ENCODE measurements at regions not wholly inside any gene's neighbourhood (a gene's known extent, or its start where the extent isn't known, plus 50 kb on each side); places are given as distances from the start of the nearest gene placed in this dataset.
"Not testable (repeated sequence)": the region's sequence is repeated elsewhere in the genome, so short reads cannot be mapped to it uniquely, and the experiment has no call there.

DNA sequence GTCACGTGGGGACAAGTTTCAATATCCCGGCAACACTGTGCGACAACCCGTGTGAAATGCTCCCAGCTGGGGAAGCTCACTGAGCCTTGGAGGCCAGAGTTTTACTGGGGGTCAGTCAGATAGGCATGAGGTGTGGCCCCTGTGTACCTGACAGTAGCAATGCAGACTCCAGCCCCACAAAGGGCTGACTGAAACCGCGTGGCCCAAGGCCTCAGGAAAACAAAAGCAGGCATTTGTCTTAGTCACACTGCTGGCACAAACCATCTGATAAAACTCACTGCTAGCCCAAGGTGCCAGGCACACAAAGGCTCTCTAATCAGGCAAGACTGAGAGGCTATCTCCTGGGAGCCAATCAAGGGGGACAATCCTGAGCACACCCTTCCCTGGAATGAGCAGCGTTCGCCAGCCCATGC lies 786.6 kb upstream of the RAB6C start:
- WGBS, 2 experiments (ENCODE audit: insufficient coverage in 2 of 2), result 79 to 89% methylated on average over 8 of the region's 8 CpGs
- H3K9me3 ChIP-seq (ENCODE audit: control insufficient read depth, low read length), result no peaks in the 10 kb centered on the region
- no peak overlapping the region for H3K4me3 ChIP-seq (ENCODE audit: extremely low read depth, insufficient read depth, low read length, poor library complexity, severe bottlenecking)
- no peaks in the 10 kb centered on the region for H3K36me3 ChIP-seq (ENCODE audit: control insufficient read depth, insufficient read depth, low read length)
- H3K4me1 ChIP-seq (ENCODE audit: control insufficient read depth, insufficient read depth, low read length, poor library complexity, severe bottlenecking), result peaks cover 17% of the 10 kb centered on the region
- no peak overlapping the region for H3K27ac ChIP-seq (ENCODE audit: low read depth, low read length, severe bottlenecking)

DNA sequence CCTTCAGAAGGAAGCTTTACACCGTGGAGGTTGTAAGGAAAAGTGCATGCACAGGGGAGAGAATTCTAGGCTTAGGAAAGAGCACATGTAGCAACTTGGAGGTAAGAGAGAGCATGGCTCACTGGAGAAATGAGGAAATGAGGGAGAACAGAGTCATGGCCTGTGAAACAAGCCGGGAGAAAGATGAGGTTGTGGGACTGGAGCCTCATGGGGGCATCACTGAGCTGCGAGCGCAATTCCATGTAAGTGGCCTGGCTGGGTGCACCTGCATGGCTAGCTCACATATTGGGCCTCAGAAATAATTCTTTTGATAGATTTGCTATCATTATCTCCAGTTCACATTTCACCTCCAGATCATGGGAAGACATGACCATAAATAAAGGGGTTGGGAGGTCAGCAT lies 785.5 kb upstream of the RAB6C start:
- H3K27ac ChIP-seq (ENCODE audit: low read depth, low read length, severe bottlenecking), result peak overlapping the region; percentile 1
- H3K4me3 ChIP-seq (ENCODE audit: extremely low read depth, insufficient read depth, low read length, poor library complexity, severe bottlenecking), result no peak overlapping the region
- peaks cover 17% of the 10 kb centered on the region for H3K4me1 ChIP-seq (ENCODE audit: control insufficient read depth, insufficient read depth, low read length, poor library complexity, severe bottlenecking)
- no peaks in the 10 kb centered on the region for H3K36me3 ChIP-seq (ENCODE audit: control insufficient read depth, insufficient read depth, low read length)
- no peaks in the 10 kb centered on the region for H3K9me3 ChIP-seq (ENCODE audit: control insufficient read depth, low read length)
- 36 to 64% methylated on average over 2 to 4 of the region's 4 CpGs for WGBS, 2 experiments (ENCODE audit: insufficient coverage in 2 of 2)

DNA sequence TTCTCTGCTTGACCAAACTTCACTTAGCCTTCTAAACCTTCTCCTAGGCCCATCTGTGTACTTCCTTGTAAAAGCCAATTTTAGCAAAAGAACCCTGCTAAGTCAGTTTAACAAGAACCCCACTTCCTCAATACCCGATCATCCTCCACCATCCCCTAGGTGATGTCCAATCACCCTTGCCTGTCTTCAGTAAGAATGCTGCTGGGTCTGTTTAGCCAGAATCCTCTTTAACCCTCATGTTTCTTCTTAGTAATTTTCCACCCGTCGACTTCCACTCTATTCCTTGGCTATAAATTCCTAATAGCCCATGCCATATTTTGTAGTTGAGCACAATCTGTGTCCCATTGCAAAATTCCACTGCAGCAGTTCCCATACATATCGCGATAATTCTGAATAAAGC lies 780.0 kb upstream of the RAB6C start:
- 76 to 86% methylated on average over 3 of the region's 5 CpGs for WGBS, 2 experiments (ENCODE audit: insufficient coverage in 2 of 2)

DNA sequence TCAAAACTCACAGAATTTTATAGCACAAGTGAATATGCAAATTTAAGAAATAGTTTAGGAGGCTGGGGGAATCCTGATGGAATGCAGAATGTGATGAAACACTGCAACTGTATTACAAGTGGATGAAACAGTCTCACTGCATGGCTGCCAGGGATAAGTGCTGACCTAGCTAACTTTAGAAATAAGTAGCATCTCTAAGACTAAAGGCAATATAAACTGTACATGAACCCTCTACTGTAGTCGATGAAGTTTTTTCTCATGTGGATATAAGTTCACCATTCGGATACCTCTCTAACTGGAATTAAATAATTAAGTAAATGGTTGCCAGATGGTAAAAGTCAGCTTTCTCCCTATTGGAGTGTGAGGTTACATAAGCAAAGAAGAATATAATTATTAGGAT lies 777.8 kb upstream of the RAB6C start:
- Histone ChIP-seq H3K27ac (ENCODE audit: low read depth, low read length, severe bottlenecking) (no peak overlapping the region), H3K9me3 (ENCODE audit: control insufficient read depth, low read length) (no peaks in the 10 kb centered on the region), H3K4me3 (ENCODE audit: extremely low read depth, insufficient read depth, low read length, poor library complexity, severe bottlenecking) (no peak overlapping the region), H3K4me1 (ENCODE audit: control insufficient read depth, insufficient read depth, low read length, poor library complexity, severe bottlenecking) (no peaks in the 10 kb centered on the region), H3K36me3 (ENCODE audit: control insufficient read depth, insufficient read depth, low read length) (no peaks in the 10 kb centered on the region)
- no CpG with 5 or more reads among the region's 2 CpGs for WGBS, 2 experiments (ENCODE audit: insufficient coverage in 2 of 2)

More for the DNA sequence above, 780.0 kb upstream of the RAB6C start:
- Histone ChIP-seq H3K36me3 (ENCODE audit: control insufficient read depth, insufficient read depth, low read length) (no peaks in the 10 kb centered on the region), H3K9me3 (ENCODE audit: control insufficient read depth, low read length) (no peaks in the 10 kb centered on the region), H3K4me1 (ENCODE audit: control insufficient read depth, insufficient read depth, low read length, poor library complexity, severe bottlenecking) (no peaks in the 10 kb centered on the region), H3K4me3 (ENCODE audit: extremely low read depth, insufficient read depth, low read length, poor library complexity, severe bottlenecking) (no peak overlapping the region), H3K27ac (ENCODE audit: low read depth, low read length, severe bottlenecking) (no peak overlapping the region)

DNA sequence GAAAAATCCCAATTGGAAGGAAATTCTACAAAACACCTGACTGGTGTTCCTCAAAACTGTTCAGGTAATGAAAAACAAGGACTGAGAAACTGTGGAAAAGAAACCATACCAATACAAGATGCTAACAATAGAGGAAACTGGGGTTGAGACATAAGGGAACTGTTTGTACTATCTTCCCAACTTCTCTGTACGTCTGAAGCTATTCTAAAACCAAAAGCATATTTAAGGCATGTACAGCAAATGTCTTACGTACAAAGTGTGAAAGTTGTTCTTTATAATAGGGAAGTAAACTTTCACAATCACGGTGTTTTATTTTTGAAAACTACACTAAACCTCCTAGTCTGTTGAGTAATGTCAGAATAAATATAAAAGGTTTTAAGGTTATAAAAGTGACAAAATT lies 776.1 kb upstream of the RAB6C start:
- no CpG with 5 or more reads among the region's 3 CpGs for WGBS, 2 experiments (ENCODE audit: insufficient coverage in 2 of 2)
- Histone ChIP-seq H3K4me3 (ENCODE audit: extremely low read depth, insufficient read depth, low read length, poor library complexity, severe bottlenecking) (no peak overlapping the region), H3K4me1 (ENCODE audit: control insufficient read depth, insufficient read depth, low read length, poor library complexity, severe bottlenecking) (no peaks in the 10 kb centered on the region), H3K36me3 (ENCODE audit: control insufficient read depth, insufficient read depth, low read length) (no peaks in the 10 kb centered on the region), H3K9me3 (ENCODE audit: control insufficient read depth, low read length) (no peaks in the 10 kb centered on the region), H3K27ac (ENCODE audit: low read depth, low read length, severe bottlenecking) (no peak overlapping the region)

DNA sequence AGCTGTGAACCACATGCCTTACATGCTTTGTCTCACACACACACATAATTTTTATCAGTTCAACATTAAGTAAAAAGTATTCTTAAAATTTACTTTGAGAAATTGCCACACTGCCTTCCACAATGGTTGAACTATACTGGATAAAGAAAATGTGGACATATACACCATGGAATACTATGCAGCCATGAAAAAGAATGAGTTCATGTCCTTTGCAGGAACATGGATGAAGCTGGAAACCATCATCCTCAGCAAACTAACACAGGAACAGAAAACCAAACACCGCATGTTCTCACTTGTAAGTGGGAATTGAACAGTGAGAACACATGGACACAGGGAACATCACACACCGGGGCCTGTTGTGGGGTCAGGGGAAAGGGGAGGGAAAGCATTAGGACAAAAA lies 774.9 kb upstream of the RAB6C start:
- not testable (repeated sequence) for H3K4me1 ChIP-seq (ENCODE audit: control insufficient read depth, insufficient read depth, low read length, poor library complexity, severe bottlenecking); H3K36me3 ChIP-seq (ENCODE audit: control insufficient read depth, insufficient read depth, low read length)
- WGBS, 2 experiments (ENCODE audit: insufficient coverage in 2 of 2), result no CpG with 5 or more reads among the region's 2 CpGs

DNA sequence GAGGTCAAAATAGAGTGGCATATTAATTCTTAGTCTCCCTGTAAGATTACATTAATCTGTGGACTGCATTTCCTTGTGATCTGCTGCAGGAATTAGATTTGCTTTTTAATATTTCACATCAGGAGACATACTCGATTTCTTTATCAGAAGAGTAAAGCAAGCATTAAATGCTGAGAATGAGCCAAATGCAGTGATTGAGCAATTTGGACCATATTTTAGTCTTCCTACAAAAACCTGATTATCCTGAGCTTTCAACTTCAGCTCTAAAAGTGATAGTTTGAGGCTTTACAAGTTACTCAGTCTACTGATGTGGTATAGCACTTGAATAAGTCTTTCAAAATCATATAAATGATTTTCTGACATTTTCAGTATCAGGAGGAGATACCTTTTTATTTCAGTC lies 774.3 kb upstream of the RAB6C start:
- WGBS, 2 experiments (ENCODE audit: insufficient coverage in 2 of 2), result 83% methylated on average over 1 of the region's 1 CpG; no CpG with 5 or more reads in 1 of the 2 experiments
- no peaks in the 10 kb centered on the region for H3K36me3 ChIP-seq (ENCODE audit: control insufficient read depth, insufficient read depth, low read length)
- no peaks in the 10 kb centered on the region for H3K9me3 ChIP-seq (ENCODE audit: control insufficient read depth, low read length)
- no peak overlapping the region for H3K4me3 ChIP-seq (ENCODE audit: extremely low read depth, insufficient read depth, low read length, poor library complexity, severe bottlenecking)
- no peaks in the 10 kb centered on the region for H3K4me1 ChIP-seq (ENCODE audit: control insufficient read depth, insufficient read depth, low read length, poor library complexity, severe bottlenecking)
- no peak overlapping the region for H3K27ac ChIP-seq (ENCODE audit: low read depth, low read length, severe bottlenecking)

More for the DNA sequence above, 774.9 kb upstream of the RAB6C start:
- H3K9me3 ChIP-seq (ENCODE audit: control insufficient read depth, low read length); H3K27ac ChIP-seq (ENCODE audit: low read depth, low read length, severe bottlenecking); H3K4me3 ChIP-seq (ENCODE audit: extremely low read depth, insufficient read depth, low read length, poor library complexity, severe bottlenecking): not testable (repeated sequence)

DNA sequence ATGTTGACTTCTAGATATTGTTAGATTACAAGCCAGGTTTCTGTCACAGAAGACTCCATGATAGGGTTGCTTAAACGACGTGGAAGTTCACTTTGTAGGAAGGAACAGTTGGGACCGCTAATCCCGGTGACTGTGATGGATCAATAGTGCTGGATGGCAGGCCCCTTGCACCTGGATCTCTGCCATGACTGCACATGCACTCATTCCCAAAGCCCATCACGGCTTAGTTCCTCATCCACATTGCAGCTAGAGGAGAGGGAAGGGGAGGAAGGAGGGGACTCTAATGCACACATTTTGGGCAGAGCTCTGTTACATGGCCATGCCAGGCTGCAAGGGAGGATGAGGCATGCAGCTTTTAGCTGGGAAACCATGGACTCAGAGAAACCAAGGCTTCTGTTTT lies 773.7 kb upstream of the RAB6C start:
- H3K27ac ChIP-seq (ENCODE audit: low read depth, low read length, severe bottlenecking), result no peak overlapping the region
- no peaks in the 10 kb centered on the region for H3K4me1 ChIP-seq (ENCODE audit: control insufficient read depth, insufficient read depth, low read length, poor library complexity, severe bottlenecking)
- 94 to 96% methylated on average over 2 to 3 of the region's 5 CpGs for WGBS, 2 experiments (ENCODE audit: insufficient coverage in 2 of 2)
- no peaks in the 10 kb centered on the region for H3K36me3 ChIP-seq (ENCODE audit: control insufficient read depth, insufficient read depth, low read length)
- no peak overlapping the region for H3K4me3 ChIP-seq (ENCODE audit: extremely low read depth, insufficient read depth, low read length, poor library complexity, severe bottlenecking)
- no peaks in the 10 kb centered on the region for H3K9me3 ChIP-seq (ENCODE audit: control insufficient read depth, low read length)

DNA sequence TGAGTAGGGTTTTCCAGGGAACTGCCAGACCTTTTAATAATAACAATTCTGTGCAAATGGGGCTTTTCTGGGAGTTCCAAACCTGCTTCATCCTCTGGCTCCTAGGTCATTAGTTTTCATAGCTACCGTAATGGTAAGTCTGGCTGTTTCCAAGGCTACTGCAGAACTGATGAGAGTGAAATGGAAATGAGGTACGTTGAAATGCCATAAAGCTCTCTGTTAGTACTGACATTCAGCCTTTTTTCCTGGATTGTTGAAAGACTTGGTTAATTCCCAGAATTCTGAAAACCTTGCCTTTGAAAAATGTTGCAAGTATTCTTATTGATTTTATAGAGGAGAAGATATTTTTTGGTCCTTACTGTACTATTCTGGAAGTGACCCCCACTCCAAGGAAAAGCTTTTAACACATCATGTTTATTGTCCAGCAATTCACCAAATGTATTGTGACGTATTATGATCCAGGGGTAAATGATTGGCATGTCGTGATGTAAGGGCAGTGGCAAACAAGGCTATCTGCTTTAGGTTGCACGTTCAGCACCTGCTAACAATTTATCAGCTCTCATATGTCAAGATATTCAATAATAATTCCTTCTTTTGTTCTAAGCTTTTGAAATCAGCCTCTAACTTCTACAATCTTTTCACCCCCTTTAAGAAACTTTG lies 767.0 kb upstream of the RAB6C start:
- Histone ChIP-seq H3K36me3 (ENCODE audit: control insufficient read depth, insufficient read depth, low read length) (no peaks in the 10 kb centered on the region), H3K4me3 (ENCODE audit: extremely low read depth, insufficient read depth, low read length, poor library complexity, severe bottlenecking) (no peak overlapping the region), H3K9me3 (ENCODE audit: control insufficient read depth, low read length) (no peaks in the 10 kb centered on the region), H3K27ac (ENCODE audit: low read depth, low read length, severe bottlenecking) (no peak overlapping the region), H3K4me1 (ENCODE audit: control insufficient read depth, insufficient read depth, low read length, poor library complexity, severe bottlenecking) (no peaks in the 10 kb centered on the region)
- WGBS, 2 experiments (ENCODE audit: insufficient coverage in 2 of 2), result 76 to 84% methylated on average over 3 to 4 of the region's 5 CpGs

DNA sequence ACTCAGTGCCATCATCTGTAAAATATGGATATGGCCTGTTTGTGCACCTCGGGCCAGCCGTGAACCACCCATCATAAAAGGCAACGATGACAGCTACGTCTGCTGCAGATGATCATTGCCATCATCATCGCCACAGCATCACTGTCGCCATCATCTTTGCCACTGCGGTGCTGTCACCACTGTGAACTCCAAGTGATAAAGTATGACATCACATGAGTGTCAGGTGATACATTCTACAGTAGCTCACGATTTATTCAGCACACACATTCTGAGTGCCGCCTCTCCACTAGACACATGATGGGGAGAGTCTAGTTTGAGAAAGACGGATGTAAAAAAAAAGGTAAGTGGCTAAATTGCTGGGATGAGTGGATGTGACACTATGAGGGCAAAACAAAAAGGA lies 755.4 kb upstream of the RAB6C start:
- Histone ChIP-seq H3K9me3 (ENCODE audit: control insufficient read depth, low read length) (no peaks in the 10 kb centered on the region), H3K36me3 (ENCODE audit: control insufficient read depth, insufficient read depth, low read length) (no peaks in the 10 kb centered on the region), H3K27ac (ENCODE audit: low read depth, low read length, severe bottlenecking) (no peak overlapping the region), H3K4me1 (ENCODE audit: control insufficient read depth, insufficient read depth, low read length, poor library complexity, severe bottlenecking) (no peaks in the 10 kb centered on the region), H3K4me3 (ENCODE audit: extremely low read depth, insufficient read depth, low read length, poor library complexity, severe bottlenecking) (no peak overlapping the region)
- 94 to 95% methylated on average over 7 of the region's 10 CpGs for WGBS, 2 experiments (ENCODE audit: insufficient coverage in 2 of 2)

DNA sequence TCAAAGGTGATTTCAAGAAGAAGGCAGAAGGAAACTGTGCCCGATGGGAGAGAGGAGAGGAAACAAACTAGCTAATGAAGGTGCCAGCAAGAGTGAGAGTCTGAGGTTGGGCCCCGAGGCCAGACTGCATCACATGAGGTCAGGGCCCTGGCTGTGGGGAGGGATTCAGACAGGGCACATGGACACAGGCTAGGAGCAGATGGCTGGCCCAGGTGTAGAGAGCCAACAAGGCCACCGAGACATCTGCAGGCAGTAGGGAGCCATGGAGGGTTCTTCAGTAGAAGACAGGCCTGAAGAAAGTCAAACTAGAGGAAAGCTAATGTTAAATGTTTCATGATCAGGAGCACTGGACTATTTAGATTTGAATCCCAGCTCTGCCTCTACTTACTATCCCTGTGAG lies 755.0 kb upstream of the RAB6C start:
- no peak overlapping the region for H3K4me3 ChIP-seq (ENCODE audit: extremely low read depth, insufficient read depth, low read length, poor library complexity, severe bottlenecking)
- 88 to 93% methylated on average over 2 to 3 of the region's 3 CpGs for WGBS, 2 experiments (ENCODE audit: insufficient coverage in 2 of 2)

More for the DNA sequence above, 755.0 kb upstream of the RAB6C start:
- Histone ChIP-seq H3K36me3 (ENCODE audit: control insufficient read depth, insufficient read depth, low read length) (no peaks in the 10 kb centered on the region), H3K27ac (ENCODE audit: low read depth, low read length, severe bottlenecking) (no peak overlapping the region), H3K4me1 (ENCODE audit: control insufficient read depth, insufficient read depth, low read length, poor library complexity, severe bottlenecking) (no peaks in the 10 kb centered on the region), H3K9me3 (ENCODE audit: control insufficient read depth, low read length) (no peaks in the 10 kb centered on the region)
